Esophagus squamous epithelium (tissue), 4 donors: ENCODE measurements at regions not wholly inside any gene's neighbourhood (a gene's known extent, or its start where the extent isn't known, plus 50 kb on each side); places are given as distances from the start of the nearest gene placed in this dataset.

Experiments
- CTCF ChIP-seq, 6 experiments: fragments of 450-650 bp in 4 of 6; fragments of 200-600 bp in 2 of 6; sonication (generic) in 2 of 6; IDR thresholded peaks; one replicate each; pipeline ENCODE4 v1.5.1; 2016 to 2019; ENCODE audit warnings: antibody characterized with exemption in 6 of 6, mild to moderate bottlenecking in 4 of 6, moderate library complexity in 4 of 6
- POLR2A ChIP-seq, 4 donors: fragments of 450-650 bp; IDR thresholded peaks; one replicate each; pipeline ENCODE4 v1.6.1; 2017; ENCODE audit warnings: antibody characterized with exemption in 4 of 4, mild to moderate bottlenecking in 4 of 4, moderate library complexity in 3 of 4

- no peak for TF ChIP-seq CTCF (IDR thresholded peaks at IDR 0.05)
- no peak for TF ChIP-seq POLR2A (IDR thresholded peaks at IDR 0.05)
Measured at GRCh38 chr13:75101348-75101747, 380.6 kb downstream of the TBC1D4 start.
